Common myeloid progenitor, CD34-positive (primary cell): ENCODE measurements at regions not wholly inside any gene's neighbourhood (a gene's known extent, or its start where the extent isn't known, plus 50 kb on each side); places are given as distances from the start of the nearest gene placed in this dataset.

Source experiments
- CTCF ChIA-PET: fragments of 350-600 bp; sonication (Branson Sonifier 250); formaldehyde crosslinking; loops from one replicate; lab custom pipeline; 2021; ENCODE audit warnings: antibody characterized with exemption; lab: Charles Lee
- POLR2A ChIA-PET: fragments of 350-600 bp; sonication (Branson Sonifier 250); formaldehyde crosslinking; loops from one replicate; lab custom pipeline; 2021; ENCODE audit warnings: antibody characterized with exemption; lab: Charles Lee
- DNase-seq, 3 donors: peaks; one replicate each; pipeline versions ENCODE4 v3.0.0 to v3.0.0-alpha.2; 2013
- H3K27ac ChIP-seq, 2 experiments: 1 replicate in 1 of 2; 2 replicates in 1 of 2; pipeline ENCODE4 v1.7.0; 2013; ENCODE audit warnings: inconsistent platforms in 2 of 2, low read length in 2 of 2, mild to moderate bottlenecking in 2 of 2, low read depth in 1 of 2, moderate library complexity in 1 of 2; ENCODE audit not compliant: severe bottlenecking in 2 of 2, insufficient read depth in 1 of 2, poor library complexity in 1 of 2
- H3K27me3 ChIP-seq, 5 experiments: replicated peaks in 2 of 5; 1 replicate in 3 of 5; 2 replicates in 2 of 5; pipeline versions ENCODE4 v1.6.1 to v1.7.0; 2013; ENCODE audit warnings: low read length in 4 of 5, mild to moderate bottlenecking in 2 of 5, moderate library complexity in 2 of 5, inconsistent platforms in 1 of 5; ENCODE audit not compliant: insufficient read depth in 5 of 5, control insufficient read depth in 4 of 5
- H3K36me3 ChIP-seq, 4 experiments: 1 replicate in 2 of 4; 2 replicates in 2 of 4; pipeline versions ENCODE4 v1.6.1 to v1.7.0; 2013; ENCODE audit warnings: low read length in 3 of 4, control low read depth in 1 of 4, mild to moderate bottlenecking in 1 of 4; ENCODE audit not compliant: control insufficient read depth in 4 of 4, insufficient read depth in 4 of 4
- H3K4me1 ChIP-seq, 4 experiments: 1 replicate in 3 of 4; 2 replicates in 1 of 4; pipeline versions ENCODE4 v1.6.1 to v1.7.1; 2013; ENCODE audit warnings: low read length in 3 of 4, mild to moderate bottlenecking in 3 of 4, control low read depth in 1 of 4, inconsistent platforms in 1 of 4, moderate library complexity in 1 of 4; ENCODE audit not compliant: control insufficient read depth in 4 of 4, insufficient read depth in 4 of 4; ENCODE audit errors: control extremely low read depth in 1 of 4
- H3K4me3 ChIP-seq, 7 experiments: 1 replicate in 4 of 7; 2 replicates in 3 of 7; pipeline versions ENCODE4 v1.5.1 to v1.7.0; 2013; ENCODE audit warnings: mild to moderate bottlenecking in 7 of 7, low read length in 6 of 7, moderate library complexity in 6 of 7, inconsistent platforms in 2 of 7, low read depth in 2 of 7, control low read depth in 1 of 7; ENCODE audit not compliant: insufficient read depth in 4 of 7, control insufficient read depth in 1 of 7; ENCODE audit errors: extremely low read depth in 1 of 7
- H3K9me3 ChIP-seq, 5 experiments: 1 replicate in 4 of 5; 2 replicates in 1 of 5; pipeline versions ENCODE4 v1.6.1 to v1.7.1; 2013; ENCODE audit warnings: low read length in 4 of 5, mild to moderate bottlenecking in 2 of 5, inconsistent platforms in 1 of 5, low read depth in 1 of 5, moderate library complexity in 1 of 5; ENCODE audit not compliant: control insufficient read depth in 4 of 5, insufficient read depth in 2 of 5; ENCODE audit errors: control extremely low read depth in 1 of 5
- WGBS: methylation state at CpG from one replicate; pipeline ENCODE4 v1.1.5; 2013; ENCODE audit not compliant: insufficient coverage; 5-methylcytosine and 5-hydroxymethylcytosine counted together

GRCh38 chr22:44405661-44406060, 92.4 kb downstream of the RTL6 start:
- POLR2A ChIA-PET, result no interaction called here
- no peaks in the 10 kb centered on the region for H3K36me3 ChIP-seq
- no peak for DNase-seq
- H3K4me3 ChIP-seq, result no peak overlapping the region
- H3K4me1 ChIP-seq, result no peaks in the 10 kb centered on the region
- H3K9me3 ChIP-seq, result no peaks in the 10 kb centered on the region
- no peak overlapping the region for H3K27ac ChIP-seq
- WGBS, result 91% methylated on average over 1 of the region's 2 CpGs
- CTCF ChIA-PET, result no interaction called here
- H3K27me3 ChIP-seq, result no peaks in the 10 kb centered on the region

GRCh38 chr22:44404341-44405020, 91.7 kb upstream of the SHISAL1 start:
- no peaks in the 10 kb centered on the region for H3K9me3 ChIP-seq
- no peaks in the 10 kb centered on the region for H3K4me1 ChIP-seq
- H3K36me3 ChIP-seq, result no peaks in the 10 kb centered on the region
- H3K27ac ChIP-seq, result no peak overlapping the region
- H3K27me3 ChIP-seq, result no peaks in the 10 kb centered on the region
- no peak overlapping the region for H3K4me3 ChIP-seq
- POLR2A ChIA-PET, result no interaction called here
- WGBS, result 92% methylated on average over 11 of the region's 16 CpGs
- DNase-seq, result no peak
- CTCF ChIA-PET, result no interaction called here

GRCh38 chr22:44403602-44404329, 91.0 kb upstream of the SHISAL1 start:
- Histone ChIP-seq H3K4me3 (no peak overlapping the region), H3K27ac (no peak overlapping the region), H3K4me1 (no peaks in the 10 kb centered on the region), H3K36me3 (no peaks in the 10 kb centered on the region), H3K27me3 (no peaks in the 10 kb centered on the region), H3K9me3 (no peaks in the 10 kb centered on the region)
- WGBS, result 93% methylated on average over 8 of the region's 10 CpGs
- POLR2A ChIA-PET, result interaction anchor here (0.6 kb wide), 1 partner anchor 24 kb away, joined by 3 read pairs; no protein-coding TSS in a partner anchor
- CTCF ChIA-PET, result no interaction called here
- DNase-seq, result no peak

- DNase-seq, result no peak
- H3K4me1 ChIP-seq, result no peaks in the 10 kb centered on the region
- no peaks in the 10 kb centered on the region for H3K9me3 ChIP-seq
- H3K4me3 ChIP-seq, result no peak overlapping the region
- no peaks in the 10 kb centered on the region for H3K27me3 ChIP-seq
- H3K36me3 ChIP-seq, result no peaks in the 10 kb centered on the region
- CTCF ChIA-PET, result interaction anchor here (1.0 kb wide), 1 partner anchor 9 kb away, joined by 4 read pairs; no protein-coding TSS in a partner anchor
- H3K27ac ChIP-seq, result no peak overlapping the region
- 100% methylated on average over 4 of the region's 5 CpGs for WGBS
- POLR2A ChIA-PET, result interaction anchor here (0.6 kb wide), 1 partner anchor 25 kb away, joined by 3 read pairs; no protein-coding TSS in a partner anchor
Observed at GRCh38 chr22:44403166-44403565, 90.4 kb upstream of the SHISAL1 start.

GRCh38 chr22:44402196-44403111, 89.7 kb upstream of the SHISAL1 start:
- DNase-seq, result no peak
- Histone ChIP-seq H3K36me3 (no peaks in the 10 kb centered on the region), H3K4me1 (no peaks in the 10 kb centered on the region), H3K27me3 (no peaks in the 10 kb centered on the region), H3K9me3 (no peaks in the 10 kb centered on the region), H3K27ac (no peak overlapping the region), H3K4me3 (no peak overlapping the region)
- POLR2A ChIA-PET, result no interaction called here
- WGBS, result 97% methylated on average over 10 of the region's 10 CpGs
- CTCF ChIA-PET, result interaction anchor here (1.0 kb wide), 1 partner anchor 8 kb away, joined by 4 read pairs; no protein-coding TSS in a partner anchor

- POLR2A ChIA-PET, result no interaction called here
- Histone ChIP-seq H3K4me1 (no peaks in the 10 kb centered on the region), H3K36me3 (no peaks in the 10 kb centered on the region), H3K27ac (no peak overlapping the region), H3K9me3 (no peaks in the 10 kb centered on the region), H3K27me3 (peaks cover 0 to 3% (median 0%) of the 10 kb centered on the region in 5 experiments), H3K4me3 (no peak overlapping the region)
- DNase-seq, result no peak
- 100% methylated on average over 1 of the region's 9 CpGs for WGBS
- CTCF ChIA-PET, result no interaction called here
Observed at GRCh38 chr22:44401783-44402110, 89.0 kb upstream of the SHISAL1 start.
